SK-MEL-5 (cell line): ENCODE measurements at regions not wholly inside any gene's neighbourhood (a gene's known extent, or its start where the extent isn't known, plus 50 kb on each side); places are given as distances from the start of the nearest gene placed in this dataset.
"Not testable (repeated sequence)": the region's sequence is repeated elsewhere in the genome, so short reads cannot be mapped to it uniquely, and the experiment has no call there.

Source experiments
- DNase-seq: peaks from one replicate; pipeline ENCODE4 v3.0.0-alpha.2; 2016; ENCODE audit warnings: low read depth, low spot score
- in situ Hi-C: cut with HindIII; loops from 2 replicates; pipeline ENCODE4 v1.10.0; 2016; ENCODE audit warnings: low sequenced_read_pairs, high pct_unique_total_duplicates, low pct_unique_long_range_greater_than_20kb

DNA sequence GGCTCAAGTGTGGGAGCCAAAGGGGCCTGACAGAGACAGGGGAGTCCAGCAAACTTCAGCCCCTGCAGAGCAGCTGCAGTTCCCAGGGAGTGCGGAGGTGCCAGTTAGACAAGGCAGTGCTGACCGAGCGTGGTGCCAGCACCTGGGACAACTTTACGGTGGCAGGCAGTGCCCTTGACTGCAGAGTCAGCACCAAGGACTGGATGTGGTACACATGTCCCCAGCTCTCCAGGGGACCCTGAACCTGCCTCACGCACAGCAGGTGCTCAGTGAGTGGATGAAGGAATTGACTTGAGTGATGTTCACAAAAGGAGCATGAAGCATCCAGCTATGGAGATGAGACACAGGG lies 296.5 kb downstream of the SIPA1L2 start:
- in situ Hi-C loops, result no loop called here
- DNase-seq, result no peak

DNA sequence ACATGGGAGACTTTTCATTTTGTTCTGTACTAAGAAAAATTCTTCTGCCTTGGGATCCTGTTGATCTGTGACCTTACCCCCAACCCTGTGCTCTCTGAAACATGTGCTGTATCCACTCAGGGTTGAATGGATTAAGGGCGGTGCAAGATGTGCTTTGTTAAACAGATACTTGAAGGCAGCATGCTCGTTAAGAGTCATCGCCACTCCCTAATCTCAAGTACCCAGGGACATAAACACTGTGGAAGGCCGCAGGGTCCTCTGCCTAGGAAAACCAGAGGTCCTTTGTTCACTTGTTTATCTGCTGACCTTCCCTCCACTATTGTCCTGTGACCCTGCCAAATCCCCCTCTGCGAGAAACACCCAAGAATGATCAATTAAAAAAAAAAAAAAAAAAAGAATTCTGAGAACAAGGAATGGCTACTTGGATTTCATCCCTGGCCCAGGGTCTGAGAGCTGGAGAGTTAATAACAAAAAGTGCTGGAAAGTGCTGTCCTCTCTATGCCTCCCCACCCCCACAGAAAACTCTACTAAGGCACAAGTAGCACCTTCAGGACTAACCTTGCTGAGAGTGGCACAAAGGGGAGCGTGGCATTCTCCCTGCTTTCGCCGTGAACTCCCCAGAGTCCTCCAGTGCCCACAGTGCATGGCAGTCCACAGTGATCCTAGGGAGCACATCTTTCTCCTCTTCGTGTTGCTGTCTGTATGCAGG lies 297.1 kb downstream of the SIPA1L2 start:
- in situ Hi-C loops, DNase-seq: not testable (repeated sequence)

DNA sequence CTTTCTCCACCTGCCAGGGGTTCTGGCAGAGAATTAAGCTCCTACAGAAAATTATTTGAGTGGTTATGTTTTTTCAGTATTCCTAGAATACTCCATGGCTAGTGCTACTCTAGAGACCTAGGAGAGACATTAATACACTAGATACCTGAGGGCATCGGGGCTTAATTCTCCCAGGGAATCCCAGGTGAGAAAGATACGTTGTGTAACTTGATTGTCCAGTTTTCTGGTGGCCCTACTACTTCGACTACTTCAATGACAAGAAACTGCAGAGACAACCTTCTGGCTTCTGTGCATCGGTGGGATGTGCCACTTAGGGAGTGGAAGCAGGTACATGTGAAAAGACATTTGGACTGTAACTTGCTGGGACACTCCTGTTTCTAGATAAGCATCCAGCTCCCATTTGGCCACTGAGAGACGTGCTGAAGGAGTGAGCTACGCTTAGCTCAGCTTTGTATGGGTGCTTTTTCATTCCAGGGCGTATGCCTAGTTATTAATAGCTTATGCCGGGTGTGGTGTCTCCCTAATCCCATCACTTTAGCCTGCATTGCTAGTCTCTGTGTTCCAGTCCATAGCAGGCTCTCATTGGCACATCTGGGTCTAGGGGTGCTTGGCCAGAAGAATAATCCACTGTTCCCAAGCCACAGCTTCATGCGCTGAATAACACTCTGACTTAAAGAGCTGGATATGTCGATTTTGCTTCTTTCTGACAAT lies 300.7 kb downstream of the SIPA1L2 start:
- in situ Hi-C loops, result no loop called here
- DNase-seq, result no peak

DNA sequence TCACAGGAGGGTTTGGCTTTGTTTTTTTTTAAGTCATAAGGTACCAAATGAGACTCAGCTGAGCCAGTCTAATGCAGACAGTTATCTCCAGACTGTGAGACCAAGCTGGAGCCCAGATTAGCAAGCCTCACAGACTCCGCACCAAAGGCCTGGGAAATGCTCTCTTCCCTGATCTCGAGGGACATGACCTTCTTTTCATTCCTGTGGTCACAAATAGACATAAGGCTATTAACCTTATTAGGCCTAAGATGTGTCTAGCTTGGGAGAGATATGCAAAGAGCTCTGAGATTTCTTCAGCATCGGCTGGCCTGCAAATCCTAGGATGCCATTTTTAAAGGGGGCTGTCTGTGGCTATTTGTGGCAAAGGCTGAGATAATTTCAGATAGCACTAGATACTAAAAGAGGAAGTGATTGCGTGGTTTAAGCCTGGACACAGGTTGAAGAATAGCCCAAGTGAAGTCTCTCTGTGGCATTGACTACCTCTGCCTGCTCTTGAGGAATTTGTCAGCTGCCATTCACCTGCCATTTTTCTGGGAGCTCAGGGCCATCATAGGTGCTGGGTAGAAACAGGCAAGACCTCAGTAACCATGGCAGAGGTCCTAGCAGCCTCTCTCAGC lies 301.3 kb downstream of the SIPA1L2 start:
- no peak for DNase-seq
- in situ Hi-C loops, result no loop called here

DNA sequence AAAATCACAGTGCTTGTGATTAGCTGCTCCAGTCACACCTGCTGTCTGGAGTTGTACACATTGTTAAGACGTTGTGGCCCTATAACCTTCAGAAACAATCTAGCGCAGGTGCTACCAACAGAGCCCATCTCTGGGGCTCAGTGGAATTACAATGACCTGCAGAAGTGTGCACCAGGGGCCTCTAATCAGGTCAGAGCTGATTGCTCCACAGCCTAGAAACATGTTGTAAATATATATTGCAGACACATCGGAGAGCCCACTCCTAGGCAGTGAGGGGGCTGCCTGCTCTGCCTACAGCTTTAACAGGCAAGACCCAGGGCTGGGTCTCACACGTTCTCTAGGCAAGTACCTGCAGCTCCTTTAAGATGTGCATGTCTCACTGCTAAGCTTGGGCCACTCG lies 302.0 kb downstream of the SIPA1L2 start:
- no peak for DNase-seq
- in situ Hi-C loops, result no loop called here

DNA sequence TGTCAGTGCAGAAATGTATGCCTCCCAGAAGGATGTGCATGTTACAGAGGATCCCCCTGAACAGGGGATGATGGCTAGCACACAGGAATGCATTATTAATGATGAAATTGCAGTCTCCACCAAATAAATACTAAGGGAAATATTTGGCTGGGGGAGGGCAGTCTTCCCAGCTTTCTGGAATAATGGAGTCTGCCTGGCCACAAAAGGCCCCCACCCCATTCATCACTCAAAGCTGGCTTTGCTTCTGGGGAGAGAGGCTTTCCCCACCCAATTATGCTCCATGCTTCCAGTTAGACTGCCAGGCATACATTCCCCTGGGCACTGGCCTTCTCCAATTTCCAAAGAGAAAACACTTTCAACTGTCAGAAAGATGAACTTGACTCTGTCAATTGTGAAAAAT lies 302.7 kb downstream of the SIPA1L2 start:
- in situ Hi-C loops, result no loop called here
- DNase-seq, result no peak

DNA sequence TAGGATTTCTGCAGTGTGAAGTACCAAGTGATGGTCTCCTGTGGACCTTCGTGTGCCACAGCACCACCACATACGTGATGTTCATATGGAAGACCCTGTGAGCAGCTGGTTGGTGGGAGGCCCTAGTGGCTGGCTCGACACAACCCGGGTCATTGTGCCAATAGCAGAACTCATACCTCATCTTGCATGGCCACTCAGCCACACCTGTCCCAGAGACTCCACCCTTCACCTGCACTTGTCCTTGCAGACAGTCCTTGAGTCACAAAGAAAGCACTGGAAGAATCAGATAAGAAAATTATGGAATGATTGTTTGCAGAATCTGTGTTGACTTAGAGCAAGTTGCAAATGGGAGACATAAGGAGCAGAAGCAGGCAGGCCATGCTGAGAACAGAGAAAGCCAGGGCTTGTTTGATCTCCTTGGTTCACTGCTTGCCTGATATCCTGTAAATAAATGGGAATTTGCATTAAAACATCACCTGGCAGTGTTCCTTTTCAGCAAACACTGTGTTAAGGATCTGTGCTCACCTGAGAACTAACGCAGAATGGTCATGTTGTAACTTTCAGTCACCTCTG lies 307.7 kb downstream of the SIPA1L2 start:
- no peak for DNase-seq
- in situ Hi-C loops, result no loop called here

DNA sequence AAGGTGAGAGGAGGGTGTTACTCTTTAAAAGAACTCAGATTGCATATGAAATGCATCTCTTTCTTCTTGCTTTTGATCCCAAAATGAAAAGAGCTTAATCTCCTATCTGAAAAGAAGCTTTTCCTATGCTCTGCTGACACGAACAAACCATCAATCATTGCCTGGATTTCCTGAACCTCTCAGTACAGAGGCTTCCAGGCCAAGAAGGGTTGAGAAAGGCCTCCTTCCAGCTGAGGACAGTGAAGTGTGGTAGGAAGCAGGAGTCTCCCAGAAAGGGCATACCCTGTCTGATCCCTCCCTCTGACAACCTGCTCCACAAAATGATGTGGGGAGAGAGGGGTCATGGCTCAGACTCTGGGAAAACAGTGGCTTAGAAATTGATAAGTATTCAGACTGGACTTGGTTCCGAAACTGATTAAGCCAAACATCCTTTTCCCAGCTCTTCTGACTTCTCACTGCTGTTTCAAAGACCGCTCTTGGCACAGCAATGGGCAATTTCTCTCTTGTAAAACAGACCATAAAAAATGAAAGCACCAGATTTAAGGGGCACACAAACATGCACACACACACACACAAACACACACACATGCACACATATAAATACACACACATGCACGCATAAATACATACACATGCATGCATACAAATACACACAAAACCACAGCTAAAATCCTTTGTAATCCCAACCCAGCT lies 310.3 kb downstream of the SIPA1L2 start:
- no peak for DNase-seq
- in situ Hi-C loops, result no loop called here

DNA sequence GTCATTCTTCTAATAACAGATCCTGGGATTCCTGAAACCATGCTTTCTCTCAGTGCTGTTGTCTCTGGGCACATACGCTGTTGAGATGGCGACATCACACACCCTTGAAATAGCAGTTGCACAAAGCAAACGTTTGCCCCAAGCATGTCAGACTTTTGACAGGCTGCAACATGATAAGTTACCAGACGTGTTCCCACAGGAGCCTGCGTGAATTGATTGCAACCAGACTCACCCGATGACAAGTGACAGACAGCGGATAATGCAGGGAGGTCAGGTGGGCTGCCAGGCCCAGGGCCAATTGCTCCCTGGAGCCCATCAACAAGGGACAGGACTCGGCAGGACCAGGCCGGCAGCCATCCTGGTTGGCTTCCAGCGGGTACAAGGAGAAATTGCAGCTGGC lies 310.9 kb downstream of the SIPA1L2 start:
- DNase-seq, result no peak
- in situ Hi-C loops, result no loop called here

DNA sequence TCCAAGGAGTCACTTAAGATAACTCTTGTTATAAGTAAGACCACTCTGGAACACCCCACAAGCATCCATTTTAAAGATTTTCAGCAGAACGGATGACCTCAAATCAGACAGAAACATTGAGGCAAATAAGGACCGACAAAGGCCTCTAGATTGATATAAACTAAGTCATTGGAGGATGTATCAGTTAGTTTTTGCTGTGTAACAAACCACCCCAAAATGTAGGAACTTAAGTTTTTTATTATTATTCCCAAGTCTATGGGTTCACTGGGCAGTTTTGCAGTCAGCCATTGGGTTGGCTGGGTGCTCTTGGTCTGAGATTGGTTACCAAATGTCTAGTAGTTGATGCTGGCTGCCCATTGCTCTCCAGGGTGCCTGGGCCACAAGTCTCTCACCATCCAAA lies 311.8 kb downstream of the SIPA1L2 start:
- in situ Hi-C loops, result no loop called here
- no peak for DNase-seq

DNA sequence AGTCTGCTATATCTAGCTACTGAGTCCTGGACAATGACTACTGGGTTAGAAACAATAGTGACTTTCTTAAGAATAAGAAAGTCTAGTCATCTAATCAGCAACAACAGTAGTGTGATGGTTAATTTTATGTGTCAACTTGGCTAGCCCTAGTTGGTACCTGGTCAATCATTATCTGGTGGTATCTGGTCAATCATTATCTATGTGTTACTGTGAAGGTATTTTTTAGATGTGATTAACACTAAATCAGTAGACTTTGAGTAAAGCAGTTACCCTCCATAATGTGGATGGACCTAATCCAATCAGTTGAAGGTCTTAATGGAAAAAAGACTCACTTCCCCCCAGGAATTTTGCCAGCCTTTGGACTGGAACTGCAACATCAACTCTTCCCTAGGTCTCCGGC lies 312.6 kb downstream of the SIPA1L2 start:
- in situ Hi-C loops, result no loop called here
- no peak for DNase-seq

DNA sequence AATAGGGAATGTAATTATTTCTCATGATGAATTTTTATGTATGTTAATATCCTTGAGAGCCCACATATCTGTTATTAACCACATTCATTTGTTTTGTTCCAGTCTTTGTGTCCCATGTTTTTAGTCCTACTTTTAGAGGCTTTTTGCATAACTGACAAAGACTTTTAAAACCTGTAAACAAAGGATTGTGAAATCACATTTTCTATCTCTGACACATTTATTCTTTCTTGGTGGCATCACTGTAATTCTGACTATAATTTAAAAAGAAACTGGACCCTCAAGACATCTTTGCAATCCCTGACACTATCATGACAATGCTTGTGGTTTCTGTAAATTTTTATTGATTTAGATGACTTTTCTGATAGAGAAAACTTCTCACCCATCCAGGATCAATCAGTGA lies 313.1 kb downstream of the SIPA1L2 start:
- no peak for DNase-seq
- in situ Hi-C loops, result no loop called here

DNA sequence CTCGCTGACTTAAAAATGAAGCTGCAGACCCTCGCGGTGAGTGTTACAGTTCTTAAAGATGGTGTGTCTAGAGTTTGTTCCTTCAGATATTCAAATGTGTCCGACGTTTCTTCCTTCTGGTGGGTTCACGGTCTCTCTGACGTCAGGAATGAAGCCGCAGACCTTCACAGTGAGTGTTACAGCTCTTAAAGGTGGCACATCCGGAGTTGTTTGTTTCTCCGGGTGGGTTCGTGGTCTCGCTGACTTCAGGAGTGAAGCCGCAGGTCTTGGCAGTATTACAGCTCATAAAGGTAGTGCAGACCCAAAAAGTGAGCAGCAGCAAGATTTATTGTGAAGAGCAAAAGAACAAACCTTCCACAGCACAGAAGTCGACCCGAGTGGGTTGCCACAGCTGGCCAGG lies 316.1 kb downstream of the SIPA1L2 start:
- in situ Hi-C loops, DNase-seq: not testable (repeated sequence)

DNA sequence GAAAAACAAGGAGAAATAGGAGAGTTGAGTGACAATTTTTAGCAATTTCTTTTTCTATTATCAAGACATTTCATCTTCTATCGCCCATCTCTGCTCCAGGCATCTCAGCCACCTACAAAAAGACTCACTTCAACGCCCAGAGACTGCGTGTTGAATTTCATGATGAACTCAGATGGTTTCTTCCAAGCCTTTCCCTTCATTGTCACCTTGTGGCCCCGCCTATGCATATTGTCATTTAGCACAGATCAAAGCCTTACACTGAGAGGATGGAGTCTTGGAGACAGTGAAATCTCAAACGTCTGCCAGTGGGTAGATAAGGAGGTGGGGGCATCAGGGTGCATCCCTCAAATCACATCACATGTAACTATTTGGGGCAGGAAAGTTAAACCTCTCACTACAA lies 319.4 kb downstream of the SIPA1L2 start:
- DNase-seq, result no peak
- in situ Hi-C loops, result no loop called here

DNA sequence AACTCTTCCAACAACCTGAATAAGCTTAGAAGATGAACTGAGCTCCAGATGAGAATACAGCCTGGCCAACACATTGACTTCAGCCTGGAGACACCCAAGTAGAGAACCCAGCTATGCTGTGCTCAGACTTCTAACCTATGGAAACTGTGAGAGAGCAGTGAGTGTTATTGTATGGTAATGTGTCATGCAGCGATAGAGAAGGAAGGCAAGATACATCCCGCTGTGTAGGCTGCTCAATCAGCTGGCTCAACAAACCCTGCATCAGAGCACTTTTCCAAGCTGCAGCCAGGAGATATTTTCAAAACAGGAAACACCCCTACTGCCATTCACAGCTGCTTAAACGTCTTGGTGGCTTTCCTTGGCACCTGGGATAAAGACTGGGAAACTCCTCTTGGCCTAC lies 321.3 kb downstream of the SIPA1L2 start:
- in situ Hi-C loops, result no loop called here
- no peak for DNase-seq

DNA sequence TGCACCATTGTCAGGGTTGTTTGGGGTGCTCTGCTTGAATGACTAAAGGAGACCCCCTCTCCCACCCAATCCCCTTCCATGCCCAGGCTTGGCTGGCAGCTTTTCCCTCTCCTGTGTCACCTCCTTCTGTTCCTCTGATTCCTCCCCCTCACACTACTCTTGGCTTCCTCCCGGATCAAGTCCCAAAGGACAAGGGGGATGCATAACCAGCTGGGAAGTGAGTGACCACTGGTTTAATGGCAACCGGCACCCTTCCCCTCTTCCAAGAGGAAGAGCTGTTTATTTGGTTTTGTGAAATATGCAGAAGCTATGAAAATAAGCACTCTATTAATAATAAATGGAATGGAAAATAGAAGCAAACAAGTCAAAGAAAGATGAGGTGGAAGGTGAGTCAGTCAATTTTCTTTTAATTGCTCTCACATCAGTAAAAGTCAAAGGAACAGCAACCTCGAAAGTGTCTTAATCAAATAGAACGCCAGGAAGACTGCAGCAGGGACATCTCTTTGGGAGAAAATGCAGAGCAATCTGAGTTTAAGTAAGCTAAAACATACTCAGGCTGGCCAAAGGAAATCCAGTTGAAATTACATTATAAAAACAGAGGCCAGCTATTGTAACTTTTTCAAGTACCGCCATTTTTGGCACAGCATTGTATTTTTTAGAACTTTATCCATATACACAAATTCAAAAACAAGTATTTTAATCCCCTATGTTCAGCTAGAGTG lies 322.5 kb downstream of the SIPA1L2 start:
- no peak for DNase-seq
- in situ Hi-C loops, result no loop called here

DNA sequence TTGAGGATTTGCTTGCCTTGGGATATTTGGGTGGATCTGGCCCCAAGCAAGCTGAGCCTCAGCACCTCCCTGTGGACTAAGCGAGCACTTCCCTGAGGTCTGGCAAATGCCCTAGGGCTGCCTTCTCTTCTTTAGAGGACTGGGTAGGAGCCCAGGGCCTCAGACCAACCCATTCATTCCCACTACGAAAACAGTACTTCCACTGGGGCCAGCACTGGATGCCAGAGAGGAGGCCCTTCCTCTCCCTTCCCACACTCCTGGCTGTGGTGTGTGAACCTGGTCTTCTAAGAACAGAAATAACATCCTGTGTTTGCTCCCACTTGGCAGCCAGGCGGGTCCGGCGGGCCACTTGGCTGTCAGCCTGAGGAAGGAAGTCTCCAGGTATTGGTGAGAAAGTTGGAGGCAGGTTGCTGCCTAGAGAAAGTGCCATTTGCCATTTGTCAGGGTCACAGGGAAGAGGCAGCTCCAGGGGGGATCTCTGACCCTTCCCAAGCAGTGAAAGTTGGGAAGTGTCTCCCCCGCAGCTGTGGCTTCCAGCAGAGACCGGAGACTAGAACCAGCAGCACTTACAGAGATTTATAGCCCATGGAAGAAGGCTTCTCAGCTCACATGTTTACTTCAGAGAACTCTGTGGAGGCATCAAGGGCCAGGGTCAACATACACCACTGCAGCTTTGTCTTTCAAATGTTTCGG lies 323.5 kb downstream of the SIPA1L2 start:
- peak; percentile 22 for DNase-seq
- in situ Hi-C loops, result no loop called here
